K562 (cell line): ENCODE measurements at regions not wholly inside any gene's neighbourhood (a gene's known extent, or its start where the extent isn't known, plus 50 kb on each side); places are given as distances from the start of the nearest gene placed in this dataset.

Experiments used
- BCLAF1 ChIP-seq, 2 experiments: fragments of 450-650 bp in 1 of 2; IDR thresholded peaks; 2 replicates each; pipeline ENCODE4 v1.6.1; 2011 to 2017; ENCODE audit warnings: low read depth in 2 of 2, antibody characterized with exemption in 1 of 2, borderline replicate concordance in 1 of 2, low read length in 1 of 2, mild to moderate bottlenecking in 1 of 2, mixed read lengths in 1 of 2; ENCODE audit not compliant: control insufficient read depth in 1 of 2
- CTCF ChIP-seq, 3 experiments: IDR thresholded peaks in 2 of 3; conservative IDR thresholded peaks in 1 of 3; 2 replicates each; pipeline ENCODE4 v1.5.1; 2011 to 2012; ENCODE audit warnings: low read length in 3 of 3, mild to moderate bottlenecking in 3 of 3, control low read depth in 2 of 3, improper control_type of control experiment in 1 of 3, inconsistent platforms in 1 of 3, low read depth in 1 of 3, mixed read lengths in 1 of 3, moderate library complexity in 1 of 3; ENCODE audit not compliant: insufficient read depth in 2 of 3
- E4F1 ChIP-seq: fragments of 250-450 bp; sonication (Bioruptor Pico); IDR thresholded peaks from 2 replicates; pipeline ENCODE4 v1.5.0; 2021; ENCODE audit warnings: mild to moderate bottlenecking, borderline replicate concordance
- NBN ChIP-seq: fragments of 450-650 bp; IDR thresholded peaks from 2 replicates; pipeline ENCODE4 v1.6.1; 2016; ENCODE audit warnings: low read depth, mild to moderate bottlenecking
- RAD21 ChIP-seq, 2 experiments: fragments of 250-450 bp in 1 of 2; fragments of 450-650 bp in 1 of 2; sonication (Bioruptor Pico) in 1 of 2; formaldehyde crosslinking in 1 of 2; IDR thresholded peaks in 1 of 2; conservative IDR thresholded peaks in 1 of 2; 2 replicates each; pipeline versions ENCODE4 v1.4.0 to v1.8.0; 2020 to 2022; ENCODE audit warnings: mild to moderate bottlenecking in 2 of 2, moderate library complexity in 1 of 2

GRCh38 chr12:92297405-92297804 lies 151.8 kb upstream of the BTG1 start:
- TF ChIP-seq CTCF (IDR thresholded peaks at IDR 0.05 in 2 of 3, conservative IDR thresholded peaks at IDR 0.05 in 1 of 3; ENCODE audit: insufficient read depth in 2 of 3, low read depth in 1 of 3, low read length in 3 of 3) = no peak
- TF ChIP-seq RAD21 (CRISPR knock-in tag; conservative IDR thresholded peaks at IDR 0.05 in 1 of 2, IDR thresholded peaks at IDR 0.05 in 1 of 2) = no peak
- TF ChIP-seq E4F1 (CRISPR knock-in tag) = no peak
- TF ChIP-seq BCLAF1 (IDR thresholded peaks at IDR 0.05; ENCODE audit: borderline replicate concordance in 1 of 2, control insufficient read depth in 1 of 2, low read depth in 2 of 2, low read length in 1 of 2) = no peak
- no peak for TF ChIP-seq NBN
